WTC11 (cell line): ENCODE measurements at regions not wholly inside any gene's neighbourhood (a gene's known extent, or its start where the extent isn't known, plus 50 kb on each side); places are given as distances from the start of the nearest gene placed in this dataset.

Experiments
- ATAC-seq: fragments of 200-7000 bp; cut with Tn5 transposase; 2 replicates; pipeline ENCODE4 v1.10.0; 2021; ENCODE audit warnings: mild to moderate bottlenecking, moderate library complexity
- CTCF ChIA-PET: fragments of 300-600 bp; sonication (Branson Sonifier 250); formaldehyde crosslinking; loops from one replicate; lab custom pipeline; 2021; ENCODE audit warnings: antibody characterized with exemption; lab: Charles Lee
- POLR2A ChIA-PET: fragments of 350-600 bp; sonication (Branson Sonifier 250); formaldehyde crosslinking; loops from one replicate; lab custom pipeline; 2021; ENCODE audit warnings: antibody characterized with exemption; lab: Charles Lee
- DNase-seq: peaks from one replicate; pipeline ENCODE4 v3.0.0; 2021; ENCODE audit warnings: low spot score
- H3K27ac Mint-ChIP-seq: 2 replicates; pipeline ENCODE4 v1.8.0; 2021; ENCODE audit warnings: mixed read lengths
- H3K27me3 Mint-ChIP-seq: 2 replicates; pipeline ENCODE4 v1.8.0; 2021; ENCODE audit warnings: low read depth, mild to moderate bottlenecking, moderate library complexity, mixed read lengths
- H3K36me3 Mint-ChIP-seq: 2 replicates; pipeline ENCODE4 v1.8.0; 2021; ENCODE audit warnings: mixed read lengths
- H3K4me1 Mint-ChIP-seq: 2 replicates; pipeline ENCODE4 v1.8.0; 2022; ENCODE audit warnings: mixed read lengths
- H3K4me3 Mint-ChIP-seq: 2 replicates; pipeline ENCODE4 v1.8.0; 2021; ENCODE audit warnings: mild to moderate bottlenecking, moderate library complexity, mixed read lengths
- H3K9me3 Mint-ChIP-seq: 2 replicates; pipeline ENCODE4 v1.8.0; 2021; ENCODE audit warnings: mixed read lengths
- ATF1 ChIP-seq: sonication (generic); formaldehyde crosslinking; IDR thresholded peaks from 2 replicates; pipeline ENCODE4 v1.8.1; 2023; ENCODE audit warnings: mild to moderate bottlenecking, moderate library complexity, missing genetic modification reagents
- CREB1 ChIP-seq: sonication (generic); formaldehyde crosslinking; IDR thresholded peaks from 2 replicates; pipeline ENCODE4 v1.8.0; 2023; ENCODE audit warnings: mild to moderate bottlenecking, missing genetic modification reagents
- ELF4 ChIP-seq: sonication (generic); formaldehyde crosslinking; IDR thresholded peaks from 2 replicates; pipeline ENCODE4 v1.8.1; 2022; ENCODE audit warnings: low read depth, mild to moderate bottlenecking, moderate library complexity, missing genetic modification reagents
- EMX1 ChIP-seq: fragments of 250-450 bp; sonication (Bioruptor Pico); IDR thresholded peaks from 2 replicates; pipeline ENCODE4 v1.8.0; 2021; ENCODE audit warnings: mild to moderate bottlenecking
- FOXP1 ChIP-seq: sonication (generic); formaldehyde crosslinking; IDR thresholded peaks from 2 replicates; pipeline ENCODE4 v1.8.0; 2022; ENCODE audit warnings: missing genetic modification reagents, mild to moderate bottlenecking, moderate library complexity, borderline replicate concordance
- HMGA2 ChIP-seq: fragments of 250-450 bp; sonication (Bioruptor Pico); IDR thresholded peaks from 2 replicates; pipeline ENCODE4 v1.4.0; 2021; ENCODE audit warnings: mild to moderate bottlenecking, moderate library complexity
- IRF2 ChIP-seq: sonication (generic); formaldehyde crosslinking; IDR thresholded peaks from 2 replicates; pipeline ENCODE4 v1.8.0; 2022; ENCODE audit warnings: low read depth, missing genetic modification reagents, borderline replicate concordance
- JAZF1 ChIP-seq: fragments of 250-450 bp; sonication (Bioruptor Pico); IDR thresholded peaks from 2 replicates; pipeline ENCODE4 v1.9.0; 2021; ENCODE audit warnings: moderate library complexity, mild to moderate bottlenecking, inconsistent platforms
- JUN ChIP-seq: sonication (generic); formaldehyde crosslinking; IDR thresholded peaks from 2 replicates; pipeline ENCODE4 v1.8.0; 2023; ENCODE audit warnings: mild to moderate bottlenecking, missing genetic modification reagents
- NFATC4 ChIP-seq: fragments of 250-450 bp; sonication (Bioruptor Pico); IDR thresholded peaks from 2 replicates; pipeline ENCODE4 v1.9.0; 2021; ENCODE audit warnings: mild to moderate bottlenecking
- NFYB ChIP-seq: sonication (generic); formaldehyde crosslinking; conservative IDR thresholded peaks from 2 replicates; pipeline ENCODE4 v1.8.0; 2022; ENCODE audit warnings: low read depth, missing genetic modification reagents
- NR1H2 ChIP-seq: sonication (generic); formaldehyde crosslinking; IDR thresholded peaks from 2 replicates; pipeline ENCODE4 v1.9.0; 2021; ENCODE audit warnings: mild to moderate bottlenecking, moderate library complexity, missing genetic modification reagents
- NR3C1 ChIP-seq: sonication (generic); formaldehyde crosslinking; conservative IDR thresholded peaks from 2 replicates; pipeline ENCODE4 v1.8.1; 2023; ENCODE audit warnings: low read depth, mild to moderate bottlenecking, missing genetic modification reagents
- PRRX2 ChIP-seq: fragments of 250-450 bp; sonication (Bioruptor Pico); IDR thresholded peaks from 2 replicates; pipeline ENCODE4 v1.8.0; 2021; ENCODE audit warnings: mild to moderate bottlenecking
- SMAD3 ChIP-seq: sonication (generic); formaldehyde crosslinking; IDR thresholded peaks from 2 replicates; pipeline ENCODE4 v1.8.0; 2022; ENCODE audit warnings: missing genetic modification reagents, mild to moderate bottlenecking, borderline replicate concordance
- TEAD4 ChIP-seq: sonication (generic); formaldehyde crosslinking; IDR thresholded peaks from 2 replicates; pipeline ENCODE4 v1.8.0; 2022; ENCODE audit warnings: mild to moderate bottlenecking, missing genetic modification reagents
- TP53 ChIP-seq: sonication (generic); formaldehyde crosslinking; IDR thresholded peaks from 2 replicates; pipeline ENCODE4 v1.8.1; 2023; ENCODE audit warnings: mild to moderate bottlenecking, missing genetic modification reagents
- ZNF396 ChIP-seq: fragments of 250-450 bp; sonication (Bioruptor Pico); IDR thresholded peaks from 2 replicates; pipeline ENCODE4 v1.8.0; 2021; ENCODE audit warnings: mild to moderate bottlenecking, moderate library complexity, borderline replicate concordance
- ZNF416 ChIP-seq: fragments of 250-450 bp; sonication (Bioruptor Pico); IDR thresholded peaks from 2 replicates; pipeline ENCODE4 v1.9.0; 2021; ENCODE audit warnings: mild to moderate bottlenecking, inconsistent platforms
- ZNF671 ChIP-seq: fragments of 250-450 bp; sonication (Bioruptor Pico); IDR thresholded peaks from 2 replicates; pipeline ENCODE4 v1.8.0; 2021; ENCODE audit warnings: mild to moderate bottlenecking
- TF ChIP-seq, protein P1 (sequence below): fragments of 250-450 bp; sonication (Bioruptor Pico); conservative IDR thresholded peaks from 2 replicates; pipeline ENCODE4 v1.9.0; 2021; ENCODE audit warnings: mild to moderate bottlenecking
- TF ChIP-seq, protein P2 (sequence below): fragments of 250-450 bp; sonication (Bioruptor Pico); IDR thresholded peaks from 2 replicates; pipeline ENCODE4 v1.8.0; 2021; ENCODE audit warnings: mild to moderate bottlenecking
- TF ChIP-seq, protein P3 (sequence below): sonication (generic); formaldehyde crosslinking; IDR thresholded peaks from 2 replicates; pipeline ENCODE4 v1.8.0; 2022; ENCODE audit warnings: missing genetic modification reagents
- TF ChIP-seq, protein P4 (sequence below): fragments of 250-450 bp; sonication (Bioruptor Pico); IDR thresholded peaks from 2 replicates; pipeline ENCODE4 v1.9.0; 2021; ENCODE audit warnings: moderate library complexity, mild to moderate bottlenecking, inconsistent platforms, borderline replicate concordance
- TF ChIP-seq, protein P5 (sequence below): fragments of 250-450 bp; sonication (Bioruptor Pico); IDR thresholded peaks from 2 replicates; pipeline ENCODE4 v1.9.0; 2021; ENCODE audit warnings: mild to moderate bottlenecking
- TF ChIP-seq, protein P6 (sequence below): sonication (generic); formaldehyde crosslinking; IDR thresholded peaks from 2 replicates; pipeline ENCODE4 v1.8.0; 2023; ENCODE audit warnings: missing genetic modification reagents
- TF ChIP-seq, protein P7 (sequence below): fragments of 200-600 bp; IDR thresholded peaks from 2 replicates; pipeline ENCODE4 v1.8.0; 2022; ENCODE audit warnings: antibody characterized with exemption
- TF ChIP-seq, protein P8 (sequence below): sonication (generic); formaldehyde crosslinking; conservative IDR thresholded peaks from 2 replicates; pipeline ENCODE4 v1.8.1; 2022; ENCODE audit warnings: mild to moderate bottlenecking, missing genetic modification reagents
- TF ChIP-seq, protein P9 (sequence below): sonication (generic); formaldehyde crosslinking; IDR thresholded peaks from 2 replicates; pipeline ENCODE4 v1.8.0; 2022; ENCODE audit warnings: mild to moderate bottlenecking, missing genetic modification reagents

DNA sequence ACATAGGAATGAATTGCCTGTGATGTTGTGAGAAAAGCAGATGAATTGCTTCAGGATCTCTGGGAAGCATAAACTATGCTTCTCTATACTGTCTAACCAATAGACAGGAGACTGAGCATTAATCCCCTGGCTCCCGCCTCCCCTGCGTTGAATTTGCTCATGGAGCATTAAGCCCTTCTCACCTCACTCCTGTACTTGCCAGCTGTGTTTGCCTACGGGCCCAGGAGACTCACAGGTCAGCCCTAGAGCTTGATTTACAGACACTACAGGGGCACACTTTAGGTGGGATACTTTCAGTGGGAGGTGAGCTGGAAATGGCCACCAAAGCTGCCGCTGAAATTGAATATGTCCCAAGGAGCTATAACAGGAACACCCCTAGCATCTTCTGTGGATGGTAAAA lies 418.7 kb downstream of the CBLN4 start (continued):
- TF ChIP-seq, protein P1, sequence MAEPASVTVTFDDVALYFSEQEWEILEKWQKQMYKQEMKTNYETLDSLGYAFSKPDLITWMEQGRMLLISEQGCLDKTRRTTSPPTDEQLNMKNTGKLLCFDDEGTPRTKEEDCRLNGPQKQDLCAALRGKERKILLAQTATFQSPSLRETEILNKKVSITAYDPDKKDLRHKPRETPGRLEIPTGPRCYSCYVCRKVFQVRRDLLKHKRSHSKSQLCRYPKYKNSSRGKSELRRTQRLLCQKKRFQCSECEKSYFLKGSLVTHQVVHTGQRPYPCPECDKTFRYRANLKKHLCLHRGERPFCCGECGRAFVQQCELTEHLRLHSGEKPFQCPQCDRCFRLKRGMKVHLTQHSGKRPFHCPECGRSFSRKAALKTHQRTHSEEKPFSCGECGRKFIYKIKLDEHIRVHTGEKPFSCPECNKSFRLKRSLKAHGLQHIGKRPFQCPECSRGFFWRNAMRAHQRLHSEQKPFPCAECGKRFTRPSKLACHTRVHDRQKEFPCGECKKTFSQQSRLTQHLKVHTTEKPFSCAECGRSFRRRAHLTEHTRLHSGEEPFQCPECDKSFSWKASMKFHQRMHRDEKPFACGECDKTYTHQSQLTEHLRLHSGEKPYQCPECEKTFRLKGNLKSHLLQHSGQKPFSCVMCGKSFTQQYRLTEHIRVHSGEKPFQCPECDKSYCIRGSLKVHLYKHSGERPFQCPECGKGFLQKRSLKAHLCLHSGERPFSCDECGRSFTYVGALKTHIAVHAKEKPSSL (CRISPR knock-in tag) = no peak
- TF ChIP-seq, protein P2, sequence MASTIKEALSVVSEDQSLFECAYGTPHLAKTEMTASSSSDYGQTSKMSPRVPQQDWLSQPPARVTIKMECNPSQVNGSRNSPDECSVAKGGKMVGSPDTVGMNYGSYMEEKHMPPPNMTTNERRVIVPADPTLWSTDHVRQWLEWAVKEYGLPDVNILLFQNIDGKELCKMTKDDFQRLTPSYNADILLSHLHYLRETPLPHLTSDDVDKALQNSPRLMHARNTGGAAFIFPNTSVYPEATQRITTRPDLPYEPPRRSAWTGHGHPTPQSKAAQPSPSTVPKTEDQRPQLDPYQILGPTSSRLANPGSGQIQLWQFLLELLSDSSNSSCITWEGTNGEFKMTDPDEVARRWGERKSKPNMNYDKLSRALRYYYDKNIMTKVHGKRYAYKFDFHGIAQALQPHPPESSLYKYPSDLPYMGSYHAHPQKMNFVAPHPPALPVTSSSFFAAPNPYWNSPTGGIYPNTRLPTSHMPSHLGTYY = no peak
- TF ChIP-seq, protein P3, sequence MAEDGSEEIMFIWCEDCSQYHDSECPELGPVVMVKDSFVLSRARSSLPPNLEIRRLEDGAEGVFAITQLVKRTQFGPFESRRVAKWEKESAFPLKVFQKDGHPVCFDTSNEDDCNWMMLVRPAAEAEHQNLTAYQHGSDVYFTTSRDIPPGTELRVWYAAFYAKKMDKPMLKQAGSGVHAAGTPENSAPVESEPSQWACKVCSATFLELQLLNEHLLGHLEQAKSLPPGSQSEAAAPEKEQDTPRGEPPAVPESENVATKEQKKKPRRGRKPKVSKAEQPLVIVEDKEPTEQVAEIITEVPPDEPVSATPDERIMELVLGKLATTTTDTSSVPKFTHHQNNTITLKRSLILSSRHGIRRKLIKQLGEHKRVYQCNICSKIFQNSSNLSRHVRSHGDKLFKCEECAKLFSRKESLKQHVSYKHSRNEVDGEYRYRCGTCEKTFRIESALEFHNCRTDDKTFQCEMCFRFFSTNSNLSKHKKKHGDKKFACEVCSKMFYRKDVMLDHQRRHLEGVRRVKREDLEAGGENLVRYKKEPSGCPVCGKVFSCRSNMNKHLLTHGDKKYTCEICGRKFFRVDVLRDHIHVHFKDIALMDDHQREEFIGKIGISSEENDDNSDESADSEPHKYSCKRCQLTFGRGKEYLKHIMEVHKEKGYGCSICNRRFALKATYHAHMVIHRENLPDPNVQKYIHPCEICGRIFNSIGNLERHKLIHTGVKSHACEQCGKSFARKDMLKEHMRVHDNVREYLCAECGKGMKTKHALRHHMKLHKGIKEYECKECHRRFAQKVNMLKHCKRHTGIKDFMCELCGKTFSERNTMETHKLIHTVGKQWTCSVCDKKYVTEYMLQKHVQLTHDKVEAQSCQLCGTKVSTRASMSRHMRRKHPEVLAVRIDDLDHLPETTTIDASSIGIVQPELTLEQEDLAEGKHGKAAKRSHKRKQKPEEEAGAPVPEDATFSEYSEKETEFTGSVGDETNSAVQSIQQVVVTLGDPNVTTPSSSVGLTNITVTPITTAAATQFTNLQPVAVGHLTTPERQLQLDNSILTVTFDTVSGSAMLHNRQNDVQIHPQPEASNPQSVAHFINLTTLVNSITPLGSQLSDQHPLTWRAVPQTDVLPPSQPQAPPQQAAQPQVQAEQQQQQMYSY (CRISPR knock-in tag) = no peak
- TF ChIP-seq HMGA2 (CRISPR knock-in tag) (no peak), PRRX2 (no peak), IRF2 (no peak), JAZF1 (CRISPR knock-in tag) (no peak), ATF1 (CRISPR knock-in tag) (no peak), ELF4 (CRISPR knock-in tag) (no peak)
- TF ChIP-seq, protein P4, sequence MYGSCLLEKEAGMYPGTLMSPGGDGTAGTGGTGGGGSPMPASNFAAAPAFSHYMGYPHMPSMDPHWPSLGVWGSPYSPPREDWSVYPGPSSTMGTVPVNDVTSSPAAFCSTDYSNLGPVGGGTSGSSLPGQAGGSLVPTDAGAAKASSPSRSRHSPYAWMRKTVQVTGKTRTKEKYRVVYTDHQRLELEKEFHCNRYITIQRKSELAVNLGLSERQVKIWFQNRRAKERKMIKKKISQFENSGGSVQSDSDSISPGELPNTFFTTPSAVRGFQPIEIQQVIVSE (CRISPR knock-in tag) = no peak

DNA sequence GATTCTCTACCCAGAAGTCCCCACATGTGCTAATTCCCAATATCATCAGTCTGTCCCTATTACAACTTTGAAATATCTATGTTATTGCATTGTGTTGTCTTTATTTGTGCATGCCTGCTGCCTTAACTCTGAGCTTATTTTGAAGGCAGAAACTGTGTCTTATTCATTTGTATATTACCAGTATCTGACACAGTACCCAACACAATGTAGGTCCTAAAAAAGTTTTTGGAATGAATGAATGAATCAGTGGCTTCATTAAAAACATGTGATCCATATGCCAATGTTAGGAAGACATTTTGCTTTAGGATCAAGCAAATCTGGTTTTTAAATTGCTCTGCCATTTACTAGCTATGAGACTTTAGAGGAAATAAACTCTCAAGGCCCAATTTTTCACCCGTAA lies 420.4 kb downstream of the CBLN4 start:
- ATAC-seq = no peak
- no peak overlapping the region for H3K4me3 Mint-ChIP-seq
- H3K36me3 Mint-ChIP-seq = peaks cover 70% of the 10 kb centered on the region
- TF ChIP-seq, protein P5, sequence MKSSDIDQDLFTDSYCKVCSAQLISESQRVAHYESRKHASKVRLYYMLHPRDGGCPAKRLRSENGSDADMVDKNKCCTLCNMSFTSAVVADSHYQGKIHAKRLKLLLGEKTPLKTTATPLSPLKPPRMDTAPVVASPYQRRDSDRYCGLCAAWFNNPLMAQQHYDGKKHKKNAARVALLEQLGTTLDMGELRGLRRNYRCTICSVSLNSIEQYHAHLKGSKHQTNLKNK = no peak
- TF ChIP-seq, protein P6, sequence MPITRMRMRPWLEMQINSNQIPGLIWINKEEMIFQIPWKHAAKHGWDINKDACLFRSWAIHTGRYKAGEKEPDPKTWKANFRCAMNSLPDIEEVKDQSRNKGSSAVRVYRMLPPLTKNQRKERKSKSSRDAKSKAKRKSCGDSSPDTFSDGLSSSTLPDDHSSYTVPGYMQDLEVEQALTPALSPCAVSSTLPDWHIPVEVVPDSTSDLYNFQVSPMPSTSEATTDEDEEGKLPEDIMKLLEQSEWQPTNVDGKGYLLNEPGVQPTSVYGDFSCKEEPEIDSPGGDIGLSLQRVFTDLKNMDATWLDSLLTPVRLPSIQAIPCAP (CRISPR knock-in tag) = no peak
- TF ChIP-seq, protein P7, sequence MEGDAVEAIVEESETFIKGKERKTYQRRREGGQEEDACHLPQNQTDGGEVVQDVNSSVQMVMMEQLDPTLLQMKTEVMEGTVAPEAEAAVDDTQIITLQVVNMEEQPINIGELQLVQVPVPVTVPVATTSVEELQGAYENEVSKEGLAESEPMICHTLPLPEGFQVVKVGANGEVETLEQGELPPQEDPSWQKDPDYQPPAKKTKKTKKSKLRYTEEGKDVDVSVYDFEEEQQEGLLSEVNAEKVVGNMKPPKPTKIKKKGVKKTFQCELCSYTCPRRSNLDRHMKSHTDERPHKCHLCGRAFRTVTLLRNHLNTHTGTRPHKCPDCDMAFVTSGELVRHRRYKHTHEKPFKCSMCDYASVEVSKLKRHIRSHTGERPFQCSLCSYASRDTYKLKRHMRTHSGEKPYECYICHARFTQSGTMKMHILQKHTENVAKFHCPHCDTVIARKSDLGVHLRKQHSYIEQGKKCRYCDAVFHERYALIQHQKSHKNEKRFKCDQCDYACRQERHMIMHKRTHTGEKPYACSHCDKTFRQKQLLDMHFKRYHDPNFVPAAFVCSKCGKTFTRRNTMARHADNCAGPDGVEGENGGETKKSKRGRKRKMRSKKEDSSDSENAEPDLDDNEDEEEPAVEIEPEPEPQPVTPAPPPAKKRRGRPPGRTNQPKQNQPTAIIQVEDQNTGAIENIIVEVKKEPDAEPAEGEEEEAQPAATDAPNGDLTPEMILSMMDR = no peak
- no peak for TF ChIP-seq ZNF396 (CRISPR knock-in tag)
- TF ChIP-seq ZNF671 (CRISPR knock-in tag) = no peak
- TF ChIP-seq FOXP1 = no peak
- TF ChIP-seq NFYB (CRISPR knock-in tag) = no peak
- no peak for TF ChIP-seq NFATC4
- no peak for TF ChIP-seq EMX1
- TF ChIP-seq TEAD4 (CRISPR knock-in tag) = no peak
- TF ChIP-seq SMAD3 (CRISPR knock-in tag) = no peak
- no peak for TF ChIP-seq ZNF416 (CRISPR knock-in tag)
- no peak for TF ChIP-seq CREB1 (CRISPR knock-in tag)
- no peak for TF ChIP-seq NR3C1
- no peak for TF ChIP-seq NR1H2 (CRISPR knock-in tag)
- no peak for TF ChIP-seq JUN (CRISPR knock-in tag)
- TF ChIP-seq TP53 = no peak
- TF ChIP-seq, protein P8, sequence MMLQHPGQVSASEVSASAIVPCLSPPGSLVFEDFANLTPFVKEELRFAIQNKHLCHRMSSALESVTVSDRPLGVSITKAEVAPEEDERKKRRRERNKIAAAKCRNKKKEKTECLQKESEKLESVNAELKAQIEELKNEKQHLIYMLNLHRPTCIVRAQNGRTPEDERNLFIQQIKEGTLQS (CRISPR knock-in tag) = no peak
- TF ChIP-seq, protein P9, sequence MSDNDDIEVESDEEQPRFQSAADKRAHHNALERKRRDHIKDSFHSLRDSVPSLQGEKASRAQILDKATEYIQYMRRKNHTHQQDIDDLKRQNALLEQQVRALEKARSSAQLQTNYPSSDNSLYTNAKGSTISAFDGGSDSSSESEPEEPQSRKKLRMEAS = no peak
- ChIA-PET POLR2A (no interaction called here), CTCF (no interaction called here)
- no peak overlapping the region for H3K27ac Mint-ChIP-seq
- peaks cover 8% of the 10 kb centered on the region for H3K27me3 Mint-ChIP-seq
- no peaks in the 10 kb centered on the region for H3K4me1 Mint-ChIP-seq
- DNase-seq = no peak
- H3K9me3 Mint-ChIP-seq = peaks cover 82% of the 10 kb centered on the region
